ENCODE measurements at regions not wholly inside any gene's neighbourhood (a gene's known extent, or its start where the extent isn't known, plus 50 kb on each side); places are given as distances from the start of the nearest gene placed in this dataset.

DNA sequence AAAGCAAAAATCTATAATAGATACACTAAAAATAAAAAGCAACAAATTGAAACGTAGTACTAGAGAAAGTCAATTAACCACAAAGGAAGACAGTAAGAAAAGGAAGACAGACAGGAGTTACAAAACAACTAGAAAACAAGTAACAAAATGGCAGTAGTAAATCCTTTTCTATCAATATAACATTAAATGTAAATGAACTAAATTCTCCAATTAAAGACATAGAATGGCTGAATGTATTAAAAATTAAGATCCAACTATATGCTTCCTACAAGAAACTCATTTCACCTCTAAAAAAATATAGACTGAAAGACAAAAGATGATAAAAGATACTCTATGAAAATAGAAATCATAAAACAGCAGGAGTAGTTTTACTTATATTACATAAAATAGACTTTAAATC is 79.1 kb downstream of the CTH start:
- TF ChIP-seq GATA2 (IDR thresholded peaks at IDR 0.05; ENCODE audit: low read depth, low read length) (no peak), GATA3 (IDR thresholded peaks at IDR 0.05; ENCODE audit: low read depth, low read length) (no peak)
